ENCODE measurements at regions not wholly inside any gene's neighbourhood (a gene's known extent, or its start where the extent isn't known, plus 50 kb on each side); places are given as distances from the start of the nearest gene placed in this dataset.
A peak's percentile ranks its signal among the peaks of the same experiment; 100 is the strongest.

GRCh38 chr4:120524237-120524636, 398.3 kb downstream of the PRDM5 start:
- DNase-seq: no peak

GRCh38 chr4:120520761-120521160, 401.8 kb downstream of the PRDM5 start:
- DNase-seq: no peak

GRCh38 chr4:120517966-120518365, 404.6 kb downstream of the PRDM5 start:
- DNase-seq: no peak

- no peak for DNase-seq
These were observed 412.8 kb downstream of the PRDM5 start for GRCh38 chr4:120509719-120510118.

- DNase-seq: no peak
These were observed 413.3 kb downstream of the PRDM5 start for GRCh38 chr4:120509222-120509621.

GRCh38 chr4:120508036-120508435, 414.5 kb downstream of the PRDM5 start:
- no peak for DNase-seq

- DNase-seq: no peak
These were observed 416.0 kb downstream of the PRDM5 start for GRCh38 chr4:120506536-120506935.

- DNase-seq: no peak
These were observed 423.8 kb downstream of the PRDM5 start for GRCh38 chr4:120498678-120499077.

- DNase-seq: no peak
These were observed 424.8 kb upstream of the MAD2L1 start for GRCh38 chr4:120491481-120491880.

- no peak for DNase-seq
These were observed 415.1 kb upstream of the MAD2L1 start for GRCh38 chr4:120481756-120482155.

GRCh38 chr4:120472447-120473131, 405.9 kb upstream of the MAD2L1 start:
- DNase-seq: no peak

- no peak for DNase-seq
These were observed 399.8 kb upstream of the MAD2L1 start for GRCh38 chr4:120466429-120466828.

GRCh38 chr4:120454788-120455187, 388.1 kb upstream of the MAD2L1 start:
- DNase-seq: no peak

GRCh38 chr4:120452536-120452935, 385.9 kb upstream of the MAD2L1 start:
- no peak for DNase-seq

GRCh38 chr4:120452001-120452400, 385.4 kb upstream of the MAD2L1 start:
- no peak for DNase-seq

- no peak for DNase-seq
These were observed 381.1 kb upstream of the MAD2L1 start for GRCh38 chr4:120447774-120448173.

- DNase-seq: no peak
These were observed 379.5 kb upstream of the MAD2L1 start for GRCh38 chr4:120446051-120446567.

- DNase-seq: no peak
These were observed 378.5 kb upstream of the MAD2L1 start for GRCh38 chr4:120445186-120445585.

GRCh38 chr4:120443116-120443515, 376.5 kb upstream of the MAD2L1 start:
- no peak for DNase-seq

GRCh38 chr4:120440730-120441129, 374.1 kb upstream of the MAD2L1 start:
- DNase-seq: no peak

GRCh38 chr4:120435179-120435578, 368.5 kb upstream of the MAD2L1 start:
- no peak for DNase-seq

GRCh38 chr4:120434756-120435155, 368.1 kb upstream of the MAD2L1 start:
- no peak for DNase-seq

GRCh38 chr4:120432301-120432860, 365.7 kb upstream of the MAD2L1 start:
- no peak for DNase-seq

- peak; percentile 73 for DNase-seq
These were observed 364.5 kb upstream of the MAD2L1 start for GRCh38 chr4:120431180-120431579.

GRCh38 chr4:120418146-120418545, 351.5 kb upstream of the MAD2L1 start:
- DNase-seq: no peak
